NCI-H1092 (cell line): ENCODE measurements at regions not wholly inside any gene's neighbourhood (a gene's known extent, or its start where the extent isn't known, plus 50 kb on each side); places are given as distances from the start of the nearest gene placed in this dataset.

Experiments used
- DNase-seq: peaks from one replicate; lab custom pipeline; 2025; lab: John Stamatoyannopoulos, UW

- no peak for DNase-seq
Observed at GRCh38 chr11:64457416-64458010, 98.2 kb upstream of the SLC22A11 start.

GRCh38 chr11:64458997-64459396, 96.7 kb upstream of the SLC22A11 start:
- no peak for DNase-seq

- DNase-seq = no peak
Observed at GRCh38 chr11:64459609-64460008, 96.1 kb upstream of the SLC22A11 start.

- DNase-seq = no peak
Observed at GRCh38 chr11:64461081-64461480, 94.7 kb upstream of the SLC22A11 start.

GRCh38 chr11:64466115-64466718, 89.5 kb upstream of the SLC22A11 start:
- DNase-seq = no peak

- no peak for DNase-seq
Observed at GRCh38 chr11:64469288-64469687, 86.5 kb upstream of the SLC22A11 start.

GRCh38 chr11:64472593-64473455, 82.9 kb upstream of the SLC22A11 start:
- no peak for DNase-seq

- no peak for DNase-seq
Observed at GRCh38 chr11:64474680-64475079, 81.1 kb upstream of the SLC22A11 start.

GRCh38 chr11:64475145-64475544, 80.6 kb upstream of the SLC22A11 start:
- DNase-seq = no peak

- DNase-seq = no peak
Observed at GRCh38 chr11:64476881-64477280, 78.9 kb upstream of the SLC22A11 start.

GRCh38 chr11:64477675-64478074, 78.1 kb upstream of the SLC22A11 start:
- DNase-seq = no peak

GRCh38 chr11:64482588-64482987, 73.2 kb upstream of the SLC22A11 start:
- no peak for DNase-seq

GRCh38 chr11:64484191-64485022, 71.3 kb upstream of the SLC22A11 start:
- no peak for DNase-seq

- no peak for DNase-seq
Observed at GRCh38 chr11:64485074-64485473, 70.7 kb upstream of the SLC22A11 start.

- DNase-seq = peak; percentile 35
Observed at GRCh38 chr11:64489831-64490441, 65.8 kb upstream of the SLC22A11 start.

- DNase-seq = no peak
Observed at GRCh38 chr11:64490562-64491216, 65.1 kb upstream of the SLC22A11 start.

GRCh38 chr11:64492561-64492960, 63.2 kb upstream of the SLC22A11 start:
- DNase-seq = no peak

GRCh38 chr11:64498136-64498535, 57.6 kb upstream of the SLC22A11 start:
- no peak for DNase-seq

GRCh38 chr11:64499261-64500004, 56.3 kb upstream of the SLC22A11 start:
- DNase-seq = no peak

- DNase-seq = no peak
Observed at GRCh38 chr11:64500176-64501013, 55.3 kb upstream of the SLC22A11 start.
